T-cell (primary cell): ENCODE measurements at regions not wholly inside any gene's neighbourhood (a gene's known extent, or its start where the extent isn't known, plus 50 kb on each side); places are given as distances from the start of the nearest gene placed in this dataset.

Source experiments
- ATAC-seq, 4 experiments: fragments of 200-7000 bp in 3 of 4; fragments of 150-1000 bp in 1 of 4; cut with Tn5 transposase; replicated peaks in 1 of 4; 1 replicate in 3 of 4; 2 replicates in 1 of 4; pipeline ENCODE4 v1.10.0; 2021; ENCODE audit warnings: moderate library complexity in 3 of 4, mild to moderate bottlenecking in 2 of 4, moderate number of reproducible peaks in 1 of 4
- CTCF ChIA-PET, 2 donors: fragments of 300-600 bp; sonication (Branson Sonifier 250); formaldehyde crosslinking; loops; one replicate each; lab custom pipeline; 2022; ENCODE audit warnings: antibody characterized with exemption in 2 of 2; lab: Charles Lee
- POLR2A ChIA-PET, 2 donors: fragments of 300-600 bp; sonication (Branson Sonifier 250); formaldehyde crosslinking; loops; one replicate each; lab custom pipeline; 2022; ENCODE audit warnings: antibody characterized with exemption in 2 of 2; lab: Charles Lee
- DNase-seq, 35 experiments: peaks; one replicate each; pipeline versions ENCODE4 v3.0.0 to v3.0.0-alpha.2; 2013 to 2023
- H3K27ac ChIP-seq: one replicate; pipeline ENCODE4 v1.5.1; 2013; ENCODE audit warnings: low read length
- H3K27me3 ChIP-seq, 2 experiments: replicated peaks in 1 of 2; 1 replicate in 1 of 2; 2 replicates in 1 of 2; pipeline versions ENCODE4 v1.6.1 to v1.7.0; 2013; ENCODE audit warnings: low read length in 1 of 2, mixed read lengths in 1 of 2; ENCODE audit not compliant: control insufficient read depth in 2 of 2, insufficient read depth in 2 of 2; ENCODE audit errors: extremely low read depth in 1 of 2
- H3K36me3 ChIP-seq, 2 donors: 1 replicate in 1 of 2; 2 replicates in 1 of 2; pipeline versions ENCODE4 v1.6.1 to v1.7.0; 2013; ENCODE audit warnings: low read length in 1 of 2; ENCODE audit not compliant: control insufficient read depth in 2 of 2, insufficient read depth in 1 of 2; ENCODE audit errors: extremely low read depth in 1 of 2
- H3K4me1 ChIP-seq, 2 experiments: 1 replicate in 1 of 2; 2 replicates in 1 of 2; pipeline versions ENCODE4 v1.6.1 to v1.7.0; 2013; ENCODE audit warnings: low read length in 2 of 2, mixed read lengths in 1 of 2; ENCODE audit not compliant: insufficient read depth in 2 of 2, control insufficient read depth in 1 of 2; ENCODE audit errors: extremely low read depth in 1 of 2
- H3K4me3 ChIP-seq, 2 donors: 1 replicate in 1 of 2; 2 replicates in 1 of 2; pipeline versions ENCODE4 v1.5.1 to v1.7.0; 2013; ENCODE audit warnings: mild to moderate bottlenecking in 2 of 2, low read length in 1 of 2, moderate library complexity in 1 of 2; ENCODE audit not compliant: control insufficient read depth in 1 of 2; ENCODE audit errors: extremely low read depth in 1 of 2
- H3K9me3 ChIP-seq: 2 replicates; pipeline ENCODE4 v1.7.0; 2013
- H3K27ac Mint-ChIP-seq, 2 donors: one replicate each; pipeline ENCODE4 v1.8.0; 2020 to 2021; ENCODE audit warnings: mild to moderate bottlenecking in 2 of 2, mixed read lengths in 2 of 2
- H3K27me3 Mint-ChIP-seq, 2 donors: one replicate each; pipeline ENCODE4 v1.8.0; 2021 to 2022; ENCODE audit warnings: mixed read lengths in 2 of 2
- H3K36me3 Mint-ChIP-seq: one replicate; pipeline ENCODE4 v1.8.0; 2021; ENCODE audit warnings: mixed read lengths
- H3K4me1 Mint-ChIP-seq, 3 donors: one replicate each; pipeline ENCODE4 v1.8.0; 2020 to 2022; ENCODE audit warnings: mixed read lengths in 3 of 3, mild to moderate bottlenecking in 1 of 3
- H3K4me3 Mint-ChIP-seq, 3 donors: one replicate each; pipeline ENCODE4 v1.8.0; 2020 to 2022; ENCODE audit warnings: mild to moderate bottlenecking in 3 of 3, mixed read lengths in 3 of 3, moderate library complexity in 3 of 3
- H3K9me3 Mint-ChIP-seq, 3 donors: one replicate each; pipeline ENCODE4 v1.8.0; 2020 to 2022; ENCODE audit warnings: mixed read lengths in 3 of 3
- WGBS: methylation state at CpG from one replicate; pipeline ENCODE4 v1.1.5; 2013; ENCODE audit warnings: missing lambda C conversion rate; ENCODE audit not compliant: insufficient coverage; 5-methylcytosine and 5-hydroxymethylcytosine counted together

- Histone ChIP-seq H3K27me3 (peaks cover 0 to 9% of the 10 kb centered on the region in 2 experiments), H3K36me3 (no peaks in the 10 kb centered on the region), H3K9me3 (no peaks in the 10 kb centered on the region), H3K4me3 (no peak overlapping the region), H3K27ac (no peak overlapping the region), H3K4me1 (no peaks in the 10 kb centered on the region)
- 64% methylated on average over 5 of the region's 5 CpGs for WGBS
- ChIA-PET CTCF (no interaction called here), POLR2A (no interaction called here)
- H3K36me3 Mint-ChIP-seq: no peaks in the 10 kb centered on the region
- no peak overlapping the region for H3K4me3 Mint-ChIP-seq
- no peak overlapping the region for H3K27ac Mint-ChIP-seq
- peaks cover 8 to 24% of the 10 kb centered on the region in 2 donors for H3K27me3 Mint-ChIP-seq
- ATAC-seq (no peak), DNase-seq (no peak)
- no peaks in the 10 kb centered on the region for H3K9me3 Mint-ChIP-seq
- no peaks in the 10 kb centered on the region for H3K4me1 Mint-ChIP-seq
Observed at GRCh38 chr17:62902531-62903220, 63.4 kb upstream of the TANC2 start.

- H3K9me3 ChIP-seq: no peaks in the 10 kb centered on the region
- Mint-ChIP-seq H3K4me1 (no peaks in the 10 kb centered on the region), H3K27me3 (peaks cover 5 to 17% of the 10 kb centered on the region in 2 donors), H3K9me3 (no peaks in the 10 kb centered on the region), H3K36me3 (no peaks in the 10 kb centered on the region), H3K27ac (no peak overlapping the region), H3K4me3 (no peak overlapping the region)
- no peak overlapping the region for H3K27ac ChIP-seq
- POLR2A ChIA-PET: no interaction called here
- no peaks in the 10 kb centered on the region for H3K4me1 ChIP-seq
- CTCF ChIA-PET: no interaction called here
- no peaks in the 10 kb centered on the region for H3K36me3 ChIP-seq
- H3K27me3 ChIP-seq: peaks cover 0 to 8% of the 10 kb centered on the region in 2 experiments
- 92% methylated on average over 6 of the region's 8 CpGs for WGBS
- ATAC-seq (no peak), DNase-seq (no peak)
- H3K4me3 ChIP-seq: no peak overlapping the region
Observed at GRCh38 chr17:62901544-62901943, 64.5 kb upstream of the TANC2 start.

- H3K36me3 Mint-ChIP-seq: no peaks in the 10 kb centered on the region
- Histone ChIP-seq H3K27me3 (peaks cover 0 to 8% of the 10 kb centered on the region in 2 experiments), H3K4me1 (no peaks in the 10 kb centered on the region), H3K27ac (no peak overlapping the region), H3K4me3 (no peak overlapping the region), H3K36me3 (no peaks in the 10 kb centered on the region), H3K9me3 (no peaks in the 10 kb centered on the region)
- H3K27ac Mint-ChIP-seq: no peak overlapping the region
- ATAC-seq (no peak), DNase-seq (no peak)
- ChIA-PET CTCF (interaction anchor here in 1 of 2 donors (0.7 kb wide), 1 partner anchor 571 kb away, joined by 3 read pairs; no protein-coding TSS in a partner anchor), POLR2A (no interaction called here)
- H3K9me3 Mint-ChIP-seq: no peaks in the 10 kb centered on the region
- no peaks in the 10 kb centered on the region for H3K4me1 Mint-ChIP-seq
- H3K27me3 Mint-ChIP-seq: peaks cover 5 to 17% of the 10 kb centered on the region in 2 donors
- WGBS: 60% methylated on average over 2 of the region's 5 CpGs
- H3K4me3 Mint-ChIP-seq: no peak overlapping the region
Observed at GRCh38 chr17:62900096-62900495, 65.9 kb upstream of the TANC2 start.

- Histone ChIP-seq H3K27me3 (peaks cover 0 to 8% of the 10 kb centered on the region in 2 experiments), H3K9me3 (no peaks in the 10 kb centered on the region), H3K4me3 (no peak overlapping the region), H3K27ac (no peak overlapping the region), H3K36me3 (no peaks in the 10 kb centered on the region), H3K4me1 (no peaks in the 10 kb centered on the region)
- no peak for DNase-seq
- Mint-ChIP-seq H3K27me3 (peaks cover 5 to 17% of the 10 kb centered on the region in 2 donors), H3K36me3 (no peaks in the 10 kb centered on the region), H3K9me3 (no peaks in the 10 kb centered on the region), H3K27ac (no peak overlapping the region), H3K4me1 (no peaks in the 10 kb centered on the region), H3K4me3 (no peak overlapping the region)
- ChIA-PET POLR2A (no interaction called here), CTCF (interaction anchor here in 1 of 2 donors (0.7 kb wide), 1 partner anchor 570 kb away, joined by 3 read pairs; no protein-coding TSS in a partner anchor)
- ATAC-seq: no peak
- 83% methylated on average over 1 of the region's 6 CpGs for WGBS
Observed at GRCh38 chr17:62899361-62899760, 66.7 kb upstream of the TANC2 start.

GRCh38 chr17:62898239-62898864 is 67.7 kb upstream of the TANC2 start:
- H3K27ac ChIP-seq: no peak overlapping the region
- H3K4me1 ChIP-seq: no peaks in the 10 kb centered on the region
- CTCF ChIA-PET: no interaction called here
- no peak overlapping the region for H3K27ac Mint-ChIP-seq
- H3K36me3 Mint-ChIP-seq: no peaks in the 10 kb centered on the region
- DNase-seq: no peak
- no peak overlapping the region for H3K4me3 Mint-ChIP-seq
- H3K9me3 ChIP-seq: no peaks in the 10 kb centered on the region
- peaks cover 0 to 8% of the 10 kb centered on the region in 2 experiments for H3K27me3 ChIP-seq
- ATAC-seq: no peak
- no peaks in the 10 kb centered on the region for H3K9me3 Mint-ChIP-seq
- H3K4me1 Mint-ChIP-seq: peaks cover 0 to 3% (median 0%) of the 10 kb centered on the region in 3 donors
- POLR2A ChIA-PET: no interaction called here
- peaks cover 5 to 17% of the 10 kb centered on the region in 2 donors for H3K27me3 Mint-ChIP-seq
- 79% methylated on average over 9 of the region's 13 CpGs for WGBS
- H3K4me3 ChIP-seq: no peak overlapping the region
- H3K36me3 ChIP-seq: no peaks in the 10 kb centered on the region

- no peak overlapping the region for H3K27ac ChIP-seq
- no CpG with 5 or more reads among the region's 2 CpGs for WGBS
Observed at GRCh38 chr17:62897706-62898105, 68.3 kb upstream of the TANC2 start.

More at GRCh38 chr17:62897706-62898105, 68.3 kb upstream of the TANC2 start:
- Mint-ChIP-seq H3K4me3 (no peak overlapping the region), H3K36me3 (no peaks in the 10 kb centered on the region), H3K4me1 (peaks cover 0 to 7% (median 5%) of the 10 kb centered on the region in 3 donors), H3K27ac (no peak overlapping the region), H3K27me3 (peaks cover 5 to 11% of the 10 kb centered on the region in 2 donors), H3K9me3 (no peaks in the 10 kb centered on the region)
- Histone ChIP-seq H3K27me3 (peaks cover 0 to 8% of the 10 kb centered on the region in 2 experiments), H3K9me3 (no peaks in the 10 kb centered on the region), H3K4me1 (peaks cover 0 to 3% of the 10 kb centered on the region in 2 experiments), H3K36me3 (no peaks in the 10 kb centered on the region), H3K4me3 (no peak overlapping the region)
- ChIA-PET CTCF (no interaction called here), POLR2A (no interaction called here)
- DNase-seq: no peak
- ATAC-seq: no peak
